GM10266 (cell line): ENCODE measurements at regions not wholly inside any gene's neighbourhood (a gene's known extent, or its start where the extent isn't known, plus 50 kb on each side); places are given as distances from the start of the nearest gene placed in this dataset.

Source experiments
- DNase-seq: peaks from one replicate; pipeline ENCODE4 v3.0.0; 2012; ENCODE audit errors: extremely low spot score
- TF ChIP-seq, protein P1 (sequence below): IDR thresholded peaks from 2 replicates; pipeline ENCODE4 v1.5.1; 2012; ENCODE audit warnings: mild to moderate bottlenecking, low read depth; ENCODE audit not compliant: control insufficient read depth, insufficient read depth; ENCODE audit errors: missing control alignments

DNA sequence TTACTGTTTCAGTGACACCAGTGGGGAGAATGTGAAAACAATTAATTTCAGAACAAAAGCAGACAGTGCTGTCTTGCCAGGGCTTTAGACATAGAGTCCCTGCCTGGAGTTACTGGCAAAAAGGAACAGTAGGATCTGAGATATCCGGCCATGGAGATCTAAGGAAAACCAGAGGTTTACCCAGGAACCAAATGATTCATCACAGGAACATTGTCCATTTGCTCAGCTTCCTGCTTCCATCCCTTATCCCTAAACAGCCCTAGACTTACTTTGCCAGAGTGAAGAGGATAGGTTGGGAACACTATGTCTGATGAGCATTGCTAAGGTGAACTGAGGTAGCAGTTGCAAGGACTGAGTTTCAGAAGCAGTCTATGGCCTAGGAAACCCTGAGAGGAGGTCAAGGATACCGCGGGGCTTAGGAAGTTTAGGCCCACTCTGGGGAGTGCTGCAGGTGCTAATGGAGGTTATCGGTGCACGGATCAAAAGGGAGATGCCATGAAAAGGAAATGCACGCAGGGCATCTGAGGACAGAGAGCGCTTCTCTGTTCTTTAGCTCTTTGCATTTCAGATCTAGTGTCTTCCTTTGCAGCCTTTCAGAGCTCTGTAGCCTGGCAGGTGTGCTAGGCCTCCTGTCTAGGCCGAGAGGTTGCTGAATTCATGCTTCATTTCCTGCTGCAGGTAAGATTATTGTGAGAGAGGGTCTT is 223.9 kb downstream of the CDCA7 start:
- TF ChIP-seq, protein P1, sequence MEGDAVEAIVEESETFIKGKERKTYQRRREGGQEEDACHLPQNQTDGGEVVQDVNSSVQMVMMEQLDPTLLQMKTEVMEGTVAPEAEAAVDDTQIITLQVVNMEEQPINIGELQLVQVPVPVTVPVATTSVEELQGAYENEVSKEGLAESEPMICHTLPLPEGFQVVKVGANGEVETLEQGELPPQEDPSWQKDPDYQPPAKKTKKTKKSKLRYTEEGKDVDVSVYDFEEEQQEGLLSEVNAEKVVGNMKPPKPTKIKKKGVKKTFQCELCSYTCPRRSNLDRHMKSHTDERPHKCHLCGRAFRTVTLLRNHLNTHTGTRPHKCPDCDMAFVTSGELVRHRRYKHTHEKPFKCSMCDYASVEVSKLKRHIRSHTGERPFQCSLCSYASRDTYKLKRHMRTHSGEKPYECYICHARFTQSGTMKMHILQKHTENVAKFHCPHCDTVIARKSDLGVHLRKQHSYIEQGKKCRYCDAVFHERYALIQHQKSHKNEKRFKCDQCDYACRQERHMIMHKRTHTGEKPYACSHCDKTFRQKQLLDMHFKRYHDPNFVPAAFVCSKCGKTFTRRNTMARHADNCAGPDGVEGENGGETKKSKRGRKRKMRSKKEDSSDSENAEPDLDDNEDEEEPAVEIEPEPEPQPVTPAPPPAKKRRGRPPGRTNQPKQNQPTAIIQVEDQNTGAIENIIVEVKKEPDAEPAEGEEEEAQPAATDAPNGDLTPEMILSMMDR = no peak
- no peak for DNase-seq

DNA sequence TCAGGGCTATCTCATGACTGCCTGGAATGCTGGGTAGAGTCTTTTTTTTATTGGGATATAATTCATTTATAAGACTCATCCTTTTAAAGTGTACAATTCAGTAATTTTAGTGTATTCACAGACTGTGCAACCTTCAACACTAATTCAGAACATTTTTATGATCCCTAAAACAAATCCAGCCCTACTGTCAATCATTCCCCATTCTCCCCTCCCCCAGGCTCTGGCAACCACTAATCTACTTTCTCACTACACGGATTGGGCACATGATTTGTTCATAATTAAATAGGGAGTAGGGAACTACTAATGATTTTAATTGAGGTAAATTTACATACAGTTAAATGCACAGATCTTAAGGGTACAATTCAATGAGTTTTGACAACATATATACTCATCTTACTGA is 225.7 kb downstream of the CDCA7 start:
- TF ChIP-seq, protein P1 = no peak

DNA sequence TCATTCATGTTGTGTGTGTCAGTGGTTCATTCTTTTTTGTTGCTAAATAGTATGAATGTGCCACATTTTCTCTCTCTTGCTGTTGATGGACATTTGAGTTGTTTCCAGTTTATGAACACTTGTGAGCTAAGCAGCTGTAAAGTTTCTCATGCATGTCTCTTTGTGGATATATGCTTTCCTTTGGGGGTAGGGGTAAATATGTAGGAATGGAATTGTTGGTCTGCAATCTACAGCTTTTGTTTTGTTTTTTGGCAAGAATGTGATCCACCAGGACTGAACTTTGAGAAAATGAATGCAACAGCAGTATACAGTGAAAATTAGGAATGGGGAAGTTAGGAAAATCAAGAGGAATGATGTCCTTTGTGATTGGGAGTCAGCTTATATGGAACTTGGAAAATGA is 226.3 kb downstream of the CDCA7 start:
- TF ChIP-seq, protein P1 = no peak
- no peak for DNase-seq

More for the DNA sequence above, 225.7 kb downstream of the CDCA7 start:
- no peak for DNase-seq

DNA sequence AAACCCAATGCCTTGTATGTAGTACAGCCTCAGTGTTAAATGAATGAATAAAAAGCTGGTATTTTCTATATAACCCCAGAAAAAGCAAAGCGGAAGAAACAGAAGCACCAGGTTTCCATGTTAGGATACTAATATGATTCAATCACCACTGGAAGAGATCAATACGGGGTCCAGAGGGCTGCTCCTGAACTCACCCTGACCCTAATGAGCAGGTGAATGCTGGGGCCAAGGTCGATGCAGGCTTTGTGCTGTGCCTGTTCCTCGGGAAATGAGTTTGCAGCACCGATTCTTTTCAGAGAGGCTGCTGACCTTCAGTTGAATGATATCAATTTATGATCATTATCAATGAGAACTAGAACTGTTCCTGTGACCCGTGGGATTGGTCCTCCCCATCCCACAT is 228.5 kb downstream of the CDCA7 start:
- DNase-seq = no peak
- TF ChIP-seq, protein P1 = no peak

DNA sequence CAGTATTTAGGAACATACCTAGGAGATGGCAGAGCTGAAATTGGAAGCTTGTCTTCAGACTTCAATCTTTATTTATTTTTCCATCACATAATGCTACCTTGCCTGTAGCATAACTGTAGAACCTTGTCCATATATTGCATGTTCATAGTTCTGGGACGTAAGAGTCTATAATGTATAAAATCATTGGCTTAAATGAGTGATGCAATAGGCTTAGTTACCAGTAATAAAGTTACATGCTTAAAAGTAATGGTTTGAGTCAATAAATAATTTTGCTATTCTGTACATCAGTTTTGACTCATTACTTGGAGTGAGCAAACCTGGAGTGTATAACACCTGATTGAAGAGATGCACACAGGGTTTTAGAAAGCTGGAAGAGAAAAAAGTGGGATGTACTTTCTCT is 229.3 kb downstream of the CDCA7 start:
- TF ChIP-seq, protein P1 = no peak
- no peak for DNase-seq

DNA sequence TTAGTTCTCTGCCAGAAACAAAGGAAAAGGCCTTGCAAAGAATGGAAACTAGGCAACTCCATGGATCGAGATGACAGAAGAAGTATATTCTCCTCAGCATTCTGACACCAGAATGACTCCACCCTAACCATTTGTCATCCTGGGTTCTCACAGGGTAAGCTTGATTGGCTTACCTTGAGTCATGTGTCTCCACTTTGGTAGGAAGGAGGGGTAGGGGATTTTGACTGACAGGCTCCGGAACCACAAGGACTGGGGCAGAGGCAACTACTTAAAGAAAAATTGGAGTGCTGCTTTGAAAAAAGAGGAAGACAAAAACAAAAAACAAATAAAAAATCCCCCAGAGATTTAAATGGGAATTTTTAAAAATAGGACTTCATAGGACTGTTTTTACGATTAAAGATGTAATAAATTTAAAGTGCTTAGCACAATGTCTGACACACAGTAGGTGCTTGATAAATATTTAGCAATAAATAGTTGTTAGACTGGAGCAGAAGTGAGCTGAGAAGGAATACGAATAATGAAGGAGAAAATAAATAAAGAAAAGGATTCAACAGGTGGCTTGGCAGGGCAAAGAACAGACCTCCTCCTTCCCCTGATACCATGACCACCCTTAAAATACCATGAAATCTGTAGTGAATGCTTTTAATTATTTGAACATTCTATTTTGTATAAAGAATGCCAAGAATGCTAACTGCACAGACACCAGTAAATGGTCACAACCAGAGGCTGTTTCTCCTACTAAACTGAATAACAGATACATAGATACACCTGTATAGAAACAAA is 230.2 kb downstream of the CDCA7 start:
- TF ChIP-seq, protein P1 = no peak
- DNase-seq = no peak

DNA sequence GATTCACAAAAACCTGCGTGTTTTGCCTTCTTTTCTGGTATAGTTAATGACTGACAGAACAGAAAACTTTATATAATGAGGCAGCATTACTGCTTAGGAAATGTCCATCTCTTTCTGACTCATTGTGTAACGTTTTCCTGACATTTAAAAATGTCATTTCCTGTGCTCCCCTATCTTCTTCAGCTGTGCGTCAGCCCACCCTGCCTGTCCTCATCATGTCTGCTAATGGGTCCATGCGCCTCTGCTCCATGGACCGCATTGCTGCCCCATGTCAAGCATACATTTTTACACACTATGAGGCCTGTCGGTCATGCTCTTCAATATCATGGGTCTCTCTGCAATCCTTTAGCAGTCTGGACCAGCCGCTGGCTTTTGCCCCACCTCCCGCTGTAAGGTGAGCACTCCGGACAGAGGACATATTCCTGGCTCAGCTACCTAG is 234.3 kb downstream of the CDCA7 start:
- no peak for DNase-seq
- TF ChIP-seq, protein P1 = no peak
